Loucy (cell line): ENCODE measurements at regions not wholly inside any gene's neighbourhood (a gene's known extent, or its start where the extent isn't known, plus 50 kb on each side); places are given as distances from the start of the nearest gene placed in this dataset.
"Not testable (repeated sequence)": the region's sequence is repeated elsewhere in the genome, so short reads cannot be mapped to it uniquely, and the experiment has no call there.

Experiments
- H2AFZ ChIP-seq: fragments of 200-600 bp; sonication (generic); 2 replicates; pipeline ENCODE4 v1.6.0; 2016; ENCODE audit warnings: antibody characterized with exemption, mild to moderate bottlenecking, low read length, moderate library complexity
- H3F3A ChIP-seq: fragments of 200-600 bp; 2 replicates; pipeline ENCODE4 v1.6.0; 2016; ENCODE audit warnings: antibody characterized with exemption, low read depth, mild to moderate bottlenecking
- H3K27me3 ChIP-seq: fragments of 200-600 bp; sonication (generic); 2 replicates; pipeline ENCODE4 v1.6.1; 2014; ENCODE audit warnings: low read length, mild to moderate bottlenecking; ENCODE audit not compliant: insufficient read depth, poor library complexity, severe bottlenecking
- H3K36me3 ChIP-seq: fragments of 200-600 bp; sonication (generic); 2 replicates; pipeline ENCODE4 v1.6.1; 2016; ENCODE audit warnings: low read length; ENCODE audit not compliant: insufficient read depth
- H3K4me1 ChIP-seq: fragments of 200-600 bp; sonication (generic); 2 replicates; pipeline ENCODE4 v1.5.1; 2014; ENCODE audit warnings: low read length, mild to moderate bottlenecking; ENCODE audit not compliant: insufficient read depth, poor library complexity, severe bottlenecking
- H3K4me2 ChIP-seq: fragments of 200-600 bp; sonication (generic); 2 replicates; pipeline ENCODE4 v1.6.0; 2014; ENCODE audit warnings: antibody characterized with exemption, low read length, low read depth, mild to moderate bottlenecking; ENCODE audit not compliant: poor library complexity, severe bottlenecking
- H3K4me3 ChIP-seq: fragments of 200-600 bp; sonication (generic); 2 replicates; pipeline ENCODE4 v1.5.1; 2014; ENCODE audit warnings: low read length, mild to moderate bottlenecking, mixed read lengths; ENCODE audit not compliant: poor library complexity, severe bottlenecking
- H3K79me2 ChIP-seq: fragments of 200-600 bp; sonication (generic); 2 replicates; pipeline ENCODE4 v1.6.1; 2014; ENCODE audit warnings: low read length; ENCODE audit not compliant: insufficient read depth
- H3K9ac ChIP-seq: fragments of 200-600 bp; sonication (generic); 2 replicates; pipeline ENCODE4 v1.6.0; 2014; ENCODE audit warnings: mild to moderate bottlenecking, low read depth, low read length, moderate library complexity; ENCODE audit not compliant: poor library complexity, severe bottlenecking
- H3K9me2 ChIP-seq: fragments of 200-600 bp; sonication (generic); replicated peaks from 2 replicates; pipeline ENCODE4 v1.6.1; 2016; ENCODE audit warnings: low read depth, low read length, mixed read lengths
- H3K9me3 ChIP-seq: fragments of 200-600 bp; sonication (generic); 2 replicates; pipeline ENCODE4 v1.6.1; 2014; ENCODE audit warnings: mild to moderate bottlenecking, antibody characterized with exemption, low read length, low read depth; ENCODE audit not compliant: insufficient read depth
- H4K20me1 ChIP-seq: fragments of 200-600 bp; sonication (generic); 2 replicates; pipeline ENCODE4 v1.6.0; 2014; ENCODE audit warnings: antibody characterized with exemption, low read length, mild to moderate bottlenecking; ENCODE audit not compliant: insufficient read depth, poor library complexity, severe bottlenecking
- EZH2phosphoT487 ChIP-seq: fragments of 200-600 bp; IDR thresholded peaks from 2 replicates; pipeline ENCODE4 v1.6.1; 2018; ENCODE audit warnings: antibody characterized with exemption, mild to moderate bottlenecking, moderate library complexity, borderline replicate concordance
- TF ChIP-seq, protein P1 (sequence below): fragments of 200-600 bp; sonication (generic); conservative IDR thresholded peaks from 2 replicates; pipeline ENCODE4 v1.5.1; 2014; ENCODE audit warnings: mild to moderate bottlenecking, antibody characterized with exemption, low read length

- Histone ChIP-seq H3K4me3 (no peak overlapping the region), H3K79me2 (no peaks in the 10 kb centered on the region), H3F3A (no peaks in the 10 kb centered on the region), H3K9me2 (no peaks in the 10 kb centered on the region), H3K4me2 (peak overlapping the region; percentile 69), H3K36me3 (no peaks in the 10 kb centered on the region), H3K4me1 (peaks cover 21% of the 10 kb centered on the region), H3K27me3 (no peaks in the 10 kb centered on the region), H4K20me1 (no peaks in the 10 kb centered on the region), H3K9ac (peak overlapping the region; percentile 46), H3K9me3 (no peaks in the 10 kb centered on the region), H2AFZ (peak overlapping the region; percentile 98)
- TF ChIP-seq, protein P1, sequence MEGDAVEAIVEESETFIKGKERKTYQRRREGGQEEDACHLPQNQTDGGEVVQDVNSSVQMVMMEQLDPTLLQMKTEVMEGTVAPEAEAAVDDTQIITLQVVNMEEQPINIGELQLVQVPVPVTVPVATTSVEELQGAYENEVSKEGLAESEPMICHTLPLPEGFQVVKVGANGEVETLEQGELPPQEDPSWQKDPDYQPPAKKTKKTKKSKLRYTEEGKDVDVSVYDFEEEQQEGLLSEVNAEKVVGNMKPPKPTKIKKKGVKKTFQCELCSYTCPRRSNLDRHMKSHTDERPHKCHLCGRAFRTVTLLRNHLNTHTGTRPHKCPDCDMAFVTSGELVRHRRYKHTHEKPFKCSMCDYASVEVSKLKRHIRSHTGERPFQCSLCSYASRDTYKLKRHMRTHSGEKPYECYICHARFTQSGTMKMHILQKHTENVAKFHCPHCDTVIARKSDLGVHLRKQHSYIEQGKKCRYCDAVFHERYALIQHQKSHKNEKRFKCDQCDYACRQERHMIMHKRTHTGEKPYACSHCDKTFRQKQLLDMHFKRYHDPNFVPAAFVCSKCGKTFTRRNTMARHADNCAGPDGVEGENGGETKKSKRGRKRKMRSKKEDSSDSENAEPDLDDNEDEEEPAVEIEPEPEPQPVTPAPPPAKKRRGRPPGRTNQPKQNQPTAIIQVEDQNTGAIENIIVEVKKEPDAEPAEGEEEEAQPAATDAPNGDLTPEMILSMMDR, result no peak
- TF ChIP-seq EZH2phosphoT487, result no peak
Measured at GRCh38 chr14:101628975-101629374, 67.7 kb downstream of the DIO3 start.

GRCh38 chr14:101630056-101630965, 69.0 kb downstream of the DIO3 start:
- TF ChIP-seq, protein P1, result no peak
- TF ChIP-seq EZH2phosphoT487, result no peak
- no peak overlapping the region for H2AFZ ChIP-seq
- H3F3A ChIP-seq, result no peaks in the 10 kb centered on the region
- H3K4me2 ChIP-seq, result no peak overlapping the region
- H3K79me2 ChIP-seq, result no peaks in the 10 kb centered on the region
- H3K9me3 ChIP-seq, result no peaks in the 10 kb centered on the region
- no peak overlapping the region for H3K4me3 ChIP-seq
- H3K9ac ChIP-seq, result no peak overlapping the region
- H3K9me2 ChIP-seq, result no peaks in the 10 kb centered on the region
- H4K20me1 ChIP-seq, result no peaks in the 10 kb centered on the region
- H3K4me1 ChIP-seq, result peaks cover 29% of the 10 kb centered on the region
- H3K27me3 ChIP-seq, result no peaks in the 10 kb centered on the region
- no peaks in the 10 kb centered on the region for H3K36me3 ChIP-seq

DNA sequence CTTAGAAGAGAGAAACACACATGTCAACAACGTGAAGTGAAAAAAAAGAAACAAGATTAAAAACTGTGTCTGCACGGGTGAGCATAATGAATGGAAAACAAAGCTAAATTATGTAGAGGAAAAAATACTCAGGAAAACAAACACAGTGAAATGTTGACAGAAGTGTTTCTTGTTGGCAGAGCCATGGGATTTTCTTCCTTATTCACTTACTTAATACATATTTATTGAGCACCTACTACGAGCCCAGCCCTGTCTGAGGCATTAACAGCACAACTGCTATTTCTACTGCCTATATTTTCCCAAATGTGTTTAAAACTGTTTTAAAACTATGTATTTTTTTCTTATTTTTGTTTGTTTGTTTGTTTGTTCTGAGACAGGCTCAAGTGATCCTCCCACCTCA, 69.9 kb downstream of the DIO3 start:
- no peaks in the 10 kb centered on the region for H3K27me3 ChIP-seq

DNA sequence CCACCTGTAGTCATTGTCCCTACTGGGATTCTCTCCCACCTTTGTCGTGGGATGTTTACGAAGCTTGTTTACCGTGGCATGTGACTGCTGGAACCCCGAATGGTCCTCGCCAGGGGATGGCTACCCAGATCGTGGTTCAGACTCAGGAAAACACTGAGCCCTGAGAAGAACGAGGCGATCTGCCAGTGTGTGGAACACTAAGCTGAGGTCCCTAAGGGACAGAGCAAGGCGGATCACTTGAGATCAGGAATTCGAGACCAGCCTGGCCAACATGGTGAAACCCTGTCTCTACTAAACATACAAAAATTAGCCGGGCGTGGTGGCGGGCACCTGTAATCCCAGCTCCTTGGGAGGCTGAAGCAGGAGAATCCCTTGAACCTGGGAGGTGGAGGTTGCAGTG, 70.7 kb downstream of the DIO3 start:
- not testable (repeated sequence) for H3K4me3 ChIP-seq, H3K27me3 ChIP-seq, H3K4me2 ChIP-seq

More for the DNA sequence above, 69.9 kb downstream of the DIO3 start:
- no peaks in the 10 kb centered on the region for H3K79me2 ChIP-seq
- H4K20me1 ChIP-seq, result no peaks in the 10 kb centered on the region
- H3K9me2 ChIP-seq, result no peaks in the 10 kb centered on the region
- no peak overlapping the region for H3K4me2 ChIP-seq
- no peaks in the 10 kb centered on the region for H3K36me3 ChIP-seq
- no peaks in the 10 kb centered on the region for H3F3A ChIP-seq
- H3K9ac ChIP-seq, result no peak overlapping the region
- H3K9me3 ChIP-seq, result no peaks in the 10 kb centered on the region
- no peak overlapping the region for H3K4me3 ChIP-seq
- TF ChIP-seq, protein P1, result no peak
- TF ChIP-seq EZH2phosphoT487, result no peak
- H3K4me1 ChIP-seq, result peaks cover 29% of the 10 kb centered on the region
- H2AFZ ChIP-seq, result no peak overlapping the region

More for the DNA sequence above, 70.7 kb downstream of the DIO3 start:
- not testable (repeated sequence) for H3K9me3 ChIP-seq, H2AFZ ChIP-seq, H4K20me1 ChIP-seq, H3K36me3 ChIP-seq, H3K9me2 ChIP-seq, H3K9ac ChIP-seq, H3F3A ChIP-seq, H3K79me2 ChIP-seq
- H3K4me1 ChIP-seq, result peaks cover 29% of the 10 kb centered on the region
